HG02938 (cell line): ENCODE measurements at regions not wholly inside any gene's neighbourhood (a gene's known extent, or its start where the extent isn't known, plus 50 kb on each side); places are given as distances from the start of the nearest gene placed in this dataset.

Experiments
- ATAC-seq: cut with Tn5 transposase; IDR thresholded peaks from one replicate; pipeline ENCODE4 v1.9.1; 2021; ENCODE audit warnings: mild to moderate bottlenecking, moderate library complexity; ENCODE audit not compliant: unreplicated experiment

DNA sequence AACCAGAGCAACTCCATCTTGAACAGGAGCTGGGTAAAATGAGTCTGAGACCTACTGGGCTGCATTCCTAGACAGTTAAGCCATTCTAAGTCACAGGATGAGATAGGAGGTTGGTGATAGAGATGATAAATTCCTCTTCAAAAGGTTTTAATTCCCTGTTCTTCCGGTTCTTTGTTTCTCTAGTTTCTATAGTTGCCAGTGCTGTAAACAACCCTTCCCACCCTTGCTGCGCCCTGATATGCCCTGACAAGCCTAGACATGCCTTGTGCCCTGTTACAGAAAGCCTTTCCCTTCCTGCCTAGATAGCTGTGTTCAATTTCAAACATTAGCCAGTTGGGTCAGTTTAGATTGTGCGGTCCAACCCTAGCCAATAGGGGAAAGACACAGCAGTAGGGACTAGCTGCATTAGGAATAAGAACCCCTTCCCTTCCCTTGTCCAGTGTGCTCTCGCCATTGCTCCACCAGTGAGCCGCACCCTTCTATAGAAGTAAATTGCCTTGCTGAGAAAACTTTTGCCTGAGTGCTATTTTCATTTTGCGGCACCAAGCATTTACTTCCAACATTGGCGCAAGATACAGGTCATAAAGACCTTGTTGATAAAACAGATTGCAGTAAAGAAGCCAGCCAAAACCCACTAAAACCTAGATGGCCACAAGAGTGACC lies 52.5 kb upstream of the CCN2 start:
- ATAC-seq = no peak
